HG03342 (cell line): ENCODE measurements at regions not wholly inside any gene's neighbourhood (a gene's known extent, or its start where the extent isn't known, plus 50 kb on each side); places are given as distances from the start of the nearest gene placed in this dataset.
"Not testable (repeated sequence)": the region's sequence is repeated elsewhere in the genome, so short reads cannot be mapped to it uniquely, and the experiment has no call there.

Experiments used
- ATAC-seq: cut with Tn5 transposase; IDR thresholded peaks from one replicate; pipeline ENCODE4 v1.9.1; 2021; ENCODE audit warnings: mild to moderate bottlenecking, moderate library complexity; ENCODE audit not compliant: unreplicated experiment

DNA sequence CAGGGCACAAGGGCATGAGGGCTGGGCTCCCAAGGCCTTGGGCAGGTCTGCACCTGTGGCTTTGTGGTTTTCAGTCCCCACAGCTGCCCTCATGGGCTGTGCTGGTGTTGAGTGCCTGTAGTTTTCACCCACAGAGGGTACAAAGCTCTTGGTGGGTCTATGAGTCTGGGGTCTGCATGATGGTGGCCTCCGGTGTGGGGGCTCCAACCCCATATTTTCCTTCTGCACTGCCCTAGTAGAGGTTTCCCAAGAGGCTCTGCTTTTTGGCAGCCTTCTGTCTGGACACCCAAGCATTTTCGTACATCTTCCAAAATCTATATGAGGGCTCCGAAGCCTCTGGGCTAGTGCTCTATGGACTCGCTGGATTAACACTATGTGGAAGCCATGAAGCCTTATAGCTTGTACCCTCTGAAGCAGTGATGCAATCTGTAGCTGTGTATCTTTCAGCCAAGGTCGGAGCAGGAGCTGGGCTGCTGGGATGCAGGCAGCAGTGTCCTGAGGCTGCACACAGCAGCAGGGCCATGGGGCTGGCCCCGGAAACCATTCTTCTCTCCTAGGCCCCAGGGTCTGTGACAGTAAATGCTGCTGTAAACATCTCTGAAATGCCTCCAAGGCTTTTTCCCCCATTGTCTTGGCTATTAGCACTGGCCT, 240.3 kb downstream of the CWH43 start:
- ATAC-seq: not testable (repeated sequence)

DNA sequence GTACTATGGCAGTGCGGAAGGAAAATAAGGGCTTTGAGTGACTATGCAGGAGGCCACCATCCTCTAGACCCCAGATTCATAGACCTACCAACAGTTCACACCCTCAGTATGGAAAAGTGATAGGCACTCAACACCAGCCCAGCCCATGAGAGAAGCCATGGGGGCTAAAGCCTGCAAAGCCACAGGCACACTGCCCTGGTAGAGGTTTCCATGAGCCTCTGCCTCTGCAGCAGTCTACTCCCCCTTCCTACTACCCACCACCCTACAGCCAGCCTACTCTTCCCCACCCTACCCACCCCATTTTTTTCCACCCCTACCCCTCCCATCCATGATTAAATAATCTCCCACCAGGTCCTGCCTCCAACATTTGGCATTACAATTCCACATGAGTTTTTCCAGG, 241.9 kb downstream of the CWH43 start:
- ATAC-seq: not testable (repeated sequence)

GRCh38 chr4:49229243-49229642, 243.2 kb downstream of the CWH43 start:
- not testable (repeated sequence) for ATAC-seq

GRCh38 chr4:49229713-49230112, 243.6 kb downstream of the CWH43 start:
- ATAC-seq: not testable (repeated sequence)

- not testable (repeated sequence) for ATAC-seq
These were observed 247.3 kb downstream of the CWH43 start for GRCh38 chr4:49233346-49233745.

DNA sequence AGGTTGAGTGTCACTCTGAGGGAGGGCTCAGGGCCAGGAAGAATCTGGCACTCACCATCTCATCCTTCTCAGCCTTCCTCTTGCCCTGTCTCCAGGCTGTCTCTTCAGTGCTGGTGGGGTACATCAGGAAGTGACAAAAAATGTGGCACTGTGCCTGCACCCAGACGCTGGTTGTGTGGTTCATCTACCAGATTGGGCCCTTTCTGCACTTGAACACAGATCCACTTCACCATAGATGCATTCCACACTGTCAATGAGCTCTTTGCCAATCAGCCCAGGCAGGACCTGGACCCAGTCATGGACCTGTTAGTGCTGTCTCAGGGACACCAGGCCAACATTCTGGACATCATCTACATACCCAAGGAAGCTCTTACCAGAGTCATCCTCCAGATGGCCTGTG, 247.7 kb downstream of the CWH43 start:
- not testable (repeated sequence) for ATAC-seq

DNA sequence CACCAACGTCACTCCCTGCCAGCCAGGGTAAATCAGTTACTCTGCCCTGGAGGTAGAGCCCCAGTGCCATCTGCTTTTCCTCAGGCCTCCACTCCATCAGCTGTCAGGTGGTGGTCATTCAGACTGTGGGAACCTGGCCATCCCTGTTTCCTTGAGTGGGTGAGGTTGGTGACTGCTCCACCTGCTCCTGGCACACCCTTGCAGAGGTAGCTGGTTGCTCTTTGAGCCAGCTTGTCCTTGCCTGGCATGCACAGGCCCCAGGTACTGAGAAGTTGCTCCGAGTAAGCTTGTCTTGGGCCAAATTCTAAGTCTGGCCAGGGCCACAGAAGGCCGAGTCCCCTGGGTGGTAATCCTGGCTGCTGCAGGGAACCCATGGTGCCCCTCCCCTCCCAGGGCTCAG, 248.3 kb downstream of the CWH43 start:
- ATAC-seq: not testable (repeated sequence)

DNA sequence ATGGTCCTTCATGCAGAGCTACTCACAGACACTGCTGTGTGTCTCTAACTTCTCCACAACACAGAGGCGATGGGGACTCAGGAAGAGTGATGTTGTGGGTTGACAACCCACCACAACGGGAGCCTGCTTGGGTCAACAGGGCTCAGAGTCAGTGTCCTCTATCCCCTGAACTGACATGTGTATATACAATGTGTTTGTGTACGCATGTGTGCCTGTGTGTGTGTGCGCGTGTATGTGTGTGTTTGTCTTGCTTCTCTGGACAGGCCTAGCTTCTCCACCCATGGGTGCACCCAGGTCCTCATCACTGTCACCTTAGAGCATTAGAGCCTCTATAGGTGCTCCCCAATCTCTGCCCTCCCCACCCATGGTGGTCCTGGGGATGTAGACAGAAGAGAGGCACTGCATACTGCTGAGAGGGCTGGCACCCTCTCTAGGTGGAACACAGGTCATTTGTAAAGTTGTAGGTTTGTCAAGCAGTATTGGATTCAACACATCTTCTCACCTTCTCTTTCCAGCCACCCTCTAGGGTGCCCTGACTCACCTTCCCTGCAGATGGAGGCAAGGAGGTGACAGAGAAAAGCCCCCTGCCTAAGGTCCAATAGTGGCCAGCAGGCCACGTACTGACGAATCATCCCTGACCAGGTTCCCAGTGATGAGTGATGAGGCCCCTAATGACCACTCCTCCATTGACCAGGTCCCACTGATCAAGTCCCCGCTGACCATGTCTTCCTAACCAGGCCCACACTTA, 249.5 kb downstream of the CWH43 start:
- not testable (repeated sequence) for ATAC-seq

DNA sequence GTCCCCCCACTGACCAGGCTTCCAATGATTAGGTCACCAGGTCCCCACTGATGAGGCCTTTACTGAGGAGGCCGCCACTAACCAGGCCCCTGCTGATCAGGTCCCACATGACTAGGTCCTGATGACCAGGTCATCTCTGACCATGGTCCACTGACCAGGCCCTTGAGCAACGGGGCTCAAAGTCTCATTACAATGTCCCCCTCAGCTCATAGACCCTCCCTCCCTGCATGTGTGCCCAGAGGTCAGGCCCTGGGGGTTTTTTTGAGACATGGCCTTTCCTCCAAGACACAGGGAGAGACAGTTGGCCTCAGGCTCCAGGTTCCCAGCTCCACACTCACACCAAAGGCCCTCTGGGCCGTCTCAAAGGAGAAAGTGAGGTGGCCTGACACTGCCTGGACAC, 250.4 kb downstream of the CWH43 start:
- ATAC-seq: not testable (repeated sequence)

GRCh38 chr4:49241295-49241694, 255.2 kb downstream of the CWH43 start:
- ATAC-seq: not testable (repeated sequence)

GRCh38 chr4:49262786-49263185, 276.7 kb downstream of the CWH43 start:
- ATAC-seq: not testable (repeated sequence)

GRCh38 chr4:49270435-49270834, 284.4 kb downstream of the CWH43 start:
- ATAC-seq: not testable (repeated sequence)

GRCh38 chr4:49270912-49271311, 284.8 kb downstream of the CWH43 start:
- ATAC-seq: not testable (repeated sequence)

DNA sequence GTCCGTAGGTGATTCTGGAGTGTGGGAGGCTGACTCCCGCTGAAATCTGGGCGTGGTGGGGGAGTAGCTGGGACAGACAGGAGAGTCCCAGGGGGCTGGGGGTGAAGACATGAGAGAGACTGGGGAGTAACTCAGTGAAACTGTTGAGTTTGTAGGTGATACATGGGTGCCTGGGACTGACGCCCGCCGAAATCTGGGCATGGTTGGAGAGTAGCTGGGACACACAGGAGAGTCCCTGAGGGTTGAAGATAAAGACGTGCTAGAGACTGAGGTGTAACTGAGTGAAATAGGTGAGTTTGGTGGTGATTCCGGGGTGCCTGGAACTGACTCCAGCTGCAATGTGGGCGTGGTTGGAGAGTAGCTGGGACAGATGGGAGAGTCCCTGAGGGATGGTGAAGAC, 299.8 kb downstream of the CWH43 start:
- not testable (repeated sequence) for ATAC-seq

- not testable (repeated sequence) for ATAC-seq
These were observed 301.1 kb downstream of the CWH43 start for GRCh38 chr4:49286926-49287745.

- not testable (repeated sequence) for ATAC-seq
These were observed 301.8 kb downstream of the CWH43 start for GRCh38 chr4:49287893-49288292.

DNA sequence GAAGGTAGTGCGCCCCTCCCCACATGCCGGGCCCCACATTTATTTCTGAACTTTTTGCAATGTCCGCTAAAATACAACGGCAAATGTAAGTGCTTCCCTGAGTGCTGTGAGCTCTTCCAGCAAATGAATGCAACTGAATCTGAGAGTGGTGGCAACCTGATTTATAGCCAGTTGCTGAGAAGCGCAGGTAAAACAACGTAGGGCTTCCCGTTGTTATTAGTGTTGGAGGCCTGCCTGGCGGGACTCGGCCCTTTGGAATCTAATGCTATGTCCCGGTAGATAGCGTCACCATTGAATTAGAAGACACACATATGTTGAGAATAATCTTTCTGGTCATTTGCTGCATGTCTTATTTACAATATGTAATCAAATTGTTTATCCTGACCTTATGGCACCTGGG, 302.7 kb downstream of the CWH43 start:
- not testable (repeated sequence) for ATAC-seq

GRCh38 chr4:49314815-49315214, 328.7 kb downstream of the CWH43 start:
- ATAC-seq: not testable (repeated sequence)

- not testable (repeated sequence) for ATAC-seq
These were observed 334.8 kb downstream of the CWH43 start for GRCh38 chr4:49320725-49321410.

- ATAC-seq: not testable (repeated sequence)
These were observed 335.6 kb downstream of the CWH43 start for GRCh38 chr4:49321511-49322300.
